ENCODE measurements at regions not wholly inside any gene's neighbourhood (a gene's known extent, or its start where the extent isn't known, plus 50 kb on each side); places are given as distances from the start of the nearest gene placed in this dataset.
A peak's percentile ranks its signal among the peaks of the same experiment; 100 is the strongest.
"Not testable (repeated sequence)": the region's sequence is repeated elsewhere in the genome, so short reads cannot be mapped to it uniquely, and the experiment has no call there.

GRCh38 chr17:77544347-77545110 lies 403.8 kb downstream of the SEC14L1 start:
- no peak for DNase-seq (ENCODE audit: low spot score)
- intact Hi-C loops (cut with DNase I) = loop anchor here (5.0 to 10.0 kb wide), 2 partner anchors 210 to 473 kb away; no protein-coding TSS in a partner anchor

DNA sequence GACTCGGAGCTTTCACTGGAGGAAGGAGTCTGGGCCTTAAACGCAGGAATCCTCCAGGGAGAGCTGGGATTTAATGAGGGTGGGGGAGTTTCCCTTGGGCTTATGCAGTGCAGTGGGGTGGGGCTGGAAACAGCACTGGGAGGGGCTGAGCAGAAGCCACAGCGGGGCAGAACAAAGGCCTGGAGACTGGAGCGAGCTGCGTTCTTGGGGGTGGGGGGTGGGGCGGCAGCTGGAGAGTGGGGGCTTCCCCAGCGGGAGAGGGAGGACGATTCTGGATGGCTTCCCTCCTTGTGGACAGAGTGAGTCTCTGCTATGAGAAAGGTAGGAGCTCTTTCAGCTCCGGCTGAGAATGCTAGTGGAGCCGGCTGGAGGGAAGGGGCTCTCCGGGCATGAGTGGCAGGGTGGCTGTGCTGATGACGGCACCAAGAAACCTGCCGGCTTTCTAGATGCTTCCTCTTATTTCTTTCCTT lies 406.0 kb downstream of the SEC14L1 start:
- no peak for DNase-seq (ENCODE audit: low spot score)
- intact Hi-C loops (cut with DNase I) = loop anchor here in 1 of 2 donors (10.0 kb wide), 1 partner anchor 208 kb away; no protein-coding TSS in a partner anchor

DNA sequence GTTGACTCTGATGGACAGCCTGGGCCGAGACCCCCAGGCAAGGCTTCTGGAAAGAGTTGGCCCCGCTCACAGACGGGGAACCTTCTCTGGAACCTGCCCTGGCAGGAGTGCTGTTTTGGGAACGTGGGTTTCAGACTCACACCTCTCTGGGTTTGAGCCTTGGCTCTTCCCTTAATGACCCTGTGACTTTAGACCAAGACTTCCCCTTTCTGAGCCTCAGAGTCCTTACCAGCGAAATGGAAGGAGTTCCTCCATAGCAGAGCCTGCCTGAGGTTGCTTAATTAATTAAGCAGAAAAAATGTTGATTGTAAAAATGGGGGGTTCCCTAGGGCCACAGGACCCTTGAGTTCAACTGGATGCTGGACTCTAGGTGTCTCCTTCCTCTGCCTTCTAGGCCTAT lies 408.2 kb downstream of the SEC14L1 start:
- intact Hi-C loops (cut with DNase I) = loop anchor here in 1 of 2 donors (10.0 kb wide), 1 partner anchor 206 kb away; no protein-coding TSS in a partner anchor
- no peak for DNase-seq (ENCODE audit: low spot score)

GRCh38 chr17:77549726-77550366 lies 408.7 kb upstream of the TNRC6C start:
- DNase-seq (ENCODE audit: low spot score) = no peak
- intact Hi-C loops (cut with DNase I) = loop anchor here in 1 of 2 donors (10.0 kb wide), 1 partner anchor 205 kb away; no protein-coding TSS in a partner anchor

DNA sequence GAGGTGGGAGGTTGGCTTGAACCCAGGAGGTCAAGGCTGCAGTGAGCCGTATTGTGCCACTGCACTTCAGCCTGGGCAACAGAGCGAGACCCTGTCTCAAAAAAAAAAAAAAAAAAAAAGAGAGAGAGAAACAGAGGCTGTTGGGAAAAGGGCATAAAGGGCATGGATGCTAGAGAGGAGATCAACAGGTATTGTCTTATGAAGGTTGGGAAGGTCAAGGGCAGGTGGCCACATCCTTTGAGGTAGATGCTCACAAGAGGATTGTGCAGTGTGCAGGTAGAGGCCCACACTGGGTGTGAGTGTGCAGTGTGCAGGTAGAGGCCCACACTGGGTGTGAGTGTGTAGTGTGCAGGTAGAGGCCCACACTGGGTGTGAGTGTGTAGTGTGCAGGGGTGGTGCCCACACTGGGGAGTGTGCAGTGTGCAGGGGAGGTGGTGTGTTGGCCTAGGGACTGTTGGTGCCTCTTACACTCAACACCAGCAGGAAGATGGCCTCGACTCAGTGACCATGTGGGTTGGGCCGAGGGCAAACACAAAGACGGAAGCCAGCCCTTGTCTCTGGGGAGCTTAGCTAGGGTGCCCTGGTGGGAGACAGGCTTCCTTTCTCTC lies 404.9 kb upstream of the TNRC6C start:
- no peak for DNase-seq (ENCODE audit: low spot score)
- intact Hi-C loops (cut with DNase I) = no loop called here

GRCh38 chr17:77555121-77555591 lies 403.3 kb upstream of the TNRC6C start:
- no peak for DNase-seq (ENCODE audit: low spot score)

GRCh38 chr17:77555741-77556291 lies 402.7 kb upstream of the TNRC6C start:
- intact Hi-C loops (cut with DNase I) = no loop called here
- no peak for DNase-seq (ENCODE audit: low spot score)

More at GRCh38 chr17:77555121-77555591, 403.3 kb upstream of the TNRC6C start:
- intact Hi-C loops (cut with DNase I) = no loop called here

GRCh38 chr17:77556383-77557061 lies 402.0 kb upstream of the TNRC6C start:
- no peak for DNase-seq (ENCODE audit: low spot score)
- intact Hi-C loops (cut with DNase I) = no loop called here

DNA sequence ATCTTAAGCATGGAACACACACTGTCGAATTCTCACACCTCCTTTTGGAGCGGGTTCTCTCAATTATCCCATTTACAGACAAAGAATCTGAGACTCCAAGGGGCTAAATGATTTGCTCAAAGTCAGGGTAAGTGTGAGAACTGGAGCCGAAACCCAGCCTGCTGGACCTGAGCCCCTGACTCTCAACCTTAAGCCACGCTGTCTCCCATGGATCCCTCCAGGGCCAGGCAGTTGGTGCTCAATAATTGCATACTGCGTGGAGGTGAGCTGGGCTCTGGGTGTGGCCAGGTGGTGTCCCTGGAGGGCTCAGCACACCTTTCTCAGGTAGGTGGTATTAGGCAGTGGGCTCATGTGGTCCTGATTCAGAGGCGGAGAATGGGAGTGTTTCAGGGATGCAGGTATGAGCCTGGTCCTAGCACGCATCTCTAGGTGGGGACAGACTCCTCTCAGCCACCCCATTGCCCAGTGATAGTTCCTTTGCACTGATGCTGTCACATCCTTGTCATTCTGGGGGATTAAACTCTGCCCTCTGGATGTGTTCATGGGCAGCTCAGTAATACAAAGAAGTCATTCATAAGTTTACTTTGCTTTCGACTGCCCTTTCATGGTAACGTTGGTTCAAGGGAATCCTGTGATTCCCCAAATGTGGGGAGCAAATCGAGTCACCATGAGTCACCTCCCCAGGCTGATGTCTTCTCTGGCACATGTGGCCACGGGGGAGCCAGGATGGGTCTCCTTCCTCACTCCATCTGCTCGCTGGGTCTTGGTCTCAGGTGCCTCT lies 399.5 kb upstream of the TNRC6C start:
- no peak for DNase-seq (ENCODE audit: low spot score)
- intact Hi-C loops (cut with DNase I) = no loop called here

DNA sequence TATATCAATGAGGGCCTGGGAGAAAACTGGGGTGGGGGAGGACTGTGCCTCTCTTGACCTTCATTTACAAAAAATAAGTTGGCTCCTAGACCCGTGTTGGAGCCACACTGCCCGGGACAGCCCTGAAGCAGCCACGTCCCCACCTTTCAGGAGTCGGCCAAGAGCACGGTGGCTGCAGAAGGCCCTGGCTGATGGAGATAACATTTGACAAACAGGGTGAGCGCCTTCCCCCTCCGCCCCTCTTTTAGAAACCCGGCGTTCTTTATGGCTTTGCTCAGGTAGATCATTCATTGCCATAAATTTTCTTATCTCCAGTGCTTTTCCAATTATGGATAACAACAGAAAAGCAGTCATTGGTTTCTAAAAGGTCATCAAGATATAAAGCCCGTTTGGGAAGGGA lies 398.1 kb upstream of the TNRC6C start:
- DNase-seq (ENCODE audit: low spot score) = no peak
- intact Hi-C loops (cut with DNase I) = no loop called here

DNA sequence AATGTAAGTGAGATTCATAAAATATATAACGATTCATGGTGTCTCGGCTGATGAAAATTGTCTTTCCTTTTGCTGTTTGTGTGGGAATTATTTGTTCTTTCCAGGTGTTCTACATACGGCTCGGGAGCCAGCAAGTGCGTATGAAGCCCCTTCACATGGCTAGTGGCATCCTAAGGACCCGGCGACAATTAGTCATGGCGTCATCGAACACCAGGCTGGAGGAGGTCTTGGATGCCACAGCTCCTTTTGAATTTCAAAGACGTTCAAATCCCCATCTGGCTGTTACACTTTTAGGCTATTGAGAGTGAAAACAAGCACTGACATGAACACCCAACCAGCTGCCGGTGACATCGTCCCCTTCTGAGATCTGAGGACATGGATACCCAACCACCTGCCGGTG lies 397.7 kb upstream of the TNRC6C start:
- intact Hi-C loops (cut with DNase I) = no loop called here
- DNase-seq (ENCODE audit: low spot score) = no peak

GRCh38 chr17:77562361-77562760 lies 396.1 kb upstream of the TNRC6C start:
- intact Hi-C loops (cut with DNase I) = not testable (repeated sequence)
- peak; percentile 13 for DNase-seq (ENCODE audit: low spot score)

- intact Hi-C loops (cut with DNase I) = no loop called here
- DNase-seq (ENCODE audit: low spot score) = peak; percentile 73
Measured at GRCh38 chr17:77563439-77564102, 394.9 kb upstream of the TNRC6C start.

- intact Hi-C loops (cut with DNase I) = no loop called here
- peak; percentile 64 for DNase-seq (ENCODE audit: low spot score)
Measured at GRCh38 chr17:77564278-77564920, 394.1 kb upstream of the TNRC6C start.

DNA sequence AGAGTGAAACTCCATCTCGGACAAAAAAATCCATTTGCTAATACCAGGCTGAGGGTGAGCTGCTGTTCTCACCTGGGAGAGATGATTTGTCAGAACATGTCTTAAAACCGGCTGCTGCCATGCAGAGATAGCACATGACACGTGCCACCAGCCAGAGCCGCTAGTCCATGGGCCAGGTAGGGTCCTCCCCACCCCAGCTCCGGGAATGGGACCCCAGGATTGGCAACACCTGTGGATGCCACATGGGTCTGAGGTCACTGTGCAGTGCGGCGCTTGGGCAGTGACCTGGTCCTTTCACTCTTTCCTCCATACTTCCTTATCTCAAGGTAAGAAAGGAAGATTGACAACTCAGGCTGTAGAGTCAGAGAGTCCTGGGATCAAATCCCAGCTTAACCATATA lies 393.3 kb upstream of the TNRC6C start:
- peak; percentile 64 for DNase-seq (ENCODE audit: low spot score)

GRCh38 chr17:77566151-77566550 lies 392.4 kb upstream of the TNRC6C start:
- intact Hi-C loops (cut with DNase I) = no loop called here
- peak; percentile 43 for DNase-seq (ENCODE audit: low spot score)

More for the DNA sequence above, 393.3 kb upstream of the TNRC6C start:
- intact Hi-C loops (cut with DNase I) = no loop called here

DNA sequence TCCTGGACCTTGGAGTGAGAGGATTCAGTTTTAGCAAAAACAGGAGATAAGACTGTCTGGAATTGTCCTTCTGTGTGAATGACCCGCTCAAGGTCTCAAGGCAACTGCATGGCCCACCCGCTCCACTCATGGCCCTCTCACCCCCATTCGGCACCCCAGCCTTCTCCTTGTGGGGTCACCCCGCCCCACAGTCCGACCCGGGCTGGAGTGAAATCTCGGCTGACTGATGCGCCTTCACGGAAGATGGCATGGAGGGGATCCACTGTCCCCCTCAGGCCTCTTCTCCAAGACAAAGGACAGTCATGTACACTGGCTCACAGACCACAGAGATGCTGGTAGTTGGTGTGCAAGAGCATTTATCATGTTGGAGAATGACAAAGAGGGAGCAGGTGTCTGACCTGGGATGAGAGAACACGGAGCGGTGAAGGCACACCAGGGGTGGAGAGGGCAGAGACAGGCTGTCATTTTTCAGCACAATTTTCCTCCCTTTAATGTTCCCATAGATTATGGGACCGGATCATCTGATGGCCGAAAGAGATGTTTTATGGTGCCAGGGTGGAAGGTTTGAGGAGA lies 391.9 kb upstream of the TNRC6C start:
- intact Hi-C loops (cut with DNase I) = no loop called here
- peak; percentile 46 for DNase-seq (ENCODE audit: low spot score)
